ENCODE measurements at regions not wholly inside any gene's neighbourhood (a gene's known extent, or its start where the extent isn't known, plus 50 kb on each side); places are given as distances from the start of the nearest gene placed in this dataset.

DNA sequence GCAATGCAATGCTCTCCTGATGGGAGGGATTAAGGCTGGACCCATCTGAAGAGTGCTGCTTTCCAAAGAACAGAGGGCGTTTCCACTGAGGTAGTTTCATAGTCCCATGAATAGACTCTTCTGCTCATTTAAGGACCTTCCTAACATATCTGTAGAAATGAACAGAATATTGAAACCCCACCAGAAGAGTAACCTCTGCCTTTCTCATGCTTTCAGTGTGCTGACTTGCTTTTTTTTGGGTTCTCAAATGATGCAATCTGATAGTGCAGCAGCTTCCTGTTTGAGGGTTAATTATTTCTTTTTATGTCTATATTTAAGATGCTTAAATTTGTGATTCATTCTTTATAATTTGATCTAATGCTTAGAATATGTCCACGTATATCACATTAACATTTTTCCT is 82.2 kb downstream of the GATA3 start:
- TF ChIP-seq, protein P1, sequence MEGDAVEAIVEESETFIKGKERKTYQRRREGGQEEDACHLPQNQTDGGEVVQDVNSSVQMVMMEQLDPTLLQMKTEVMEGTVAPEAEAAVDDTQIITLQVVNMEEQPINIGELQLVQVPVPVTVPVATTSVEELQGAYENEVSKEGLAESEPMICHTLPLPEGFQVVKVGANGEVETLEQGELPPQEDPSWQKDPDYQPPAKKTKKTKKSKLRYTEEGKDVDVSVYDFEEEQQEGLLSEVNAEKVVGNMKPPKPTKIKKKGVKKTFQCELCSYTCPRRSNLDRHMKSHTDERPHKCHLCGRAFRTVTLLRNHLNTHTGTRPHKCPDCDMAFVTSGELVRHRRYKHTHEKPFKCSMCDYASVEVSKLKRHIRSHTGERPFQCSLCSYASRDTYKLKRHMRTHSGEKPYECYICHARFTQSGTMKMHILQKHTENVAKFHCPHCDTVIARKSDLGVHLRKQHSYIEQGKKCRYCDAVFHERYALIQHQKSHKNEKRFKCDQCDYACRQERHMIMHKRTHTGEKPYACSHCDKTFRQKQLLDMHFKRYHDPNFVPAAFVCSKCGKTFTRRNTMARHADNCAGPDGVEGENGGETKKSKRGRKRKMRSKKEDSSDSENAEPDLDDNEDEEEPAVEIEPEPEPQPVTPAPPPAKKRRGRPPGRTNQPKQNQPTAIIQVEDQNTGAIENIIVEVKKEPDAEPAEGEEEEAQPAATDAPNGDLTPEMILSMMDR (IDR thresholded peaks at IDR 0.05), result no peak
- TF ChIP-seq POLR2A (IDR thresholded peaks at IDR 0.05), result no peak

All from thyroid gland (tissue), 4 donors.